ENCODE measurements at regions not wholly inside any gene's neighbourhood (a gene's known extent, or its start where the extent isn't known, plus 50 kb on each side); places are given as distances from the start of the nearest gene placed in this dataset.

DNA sequence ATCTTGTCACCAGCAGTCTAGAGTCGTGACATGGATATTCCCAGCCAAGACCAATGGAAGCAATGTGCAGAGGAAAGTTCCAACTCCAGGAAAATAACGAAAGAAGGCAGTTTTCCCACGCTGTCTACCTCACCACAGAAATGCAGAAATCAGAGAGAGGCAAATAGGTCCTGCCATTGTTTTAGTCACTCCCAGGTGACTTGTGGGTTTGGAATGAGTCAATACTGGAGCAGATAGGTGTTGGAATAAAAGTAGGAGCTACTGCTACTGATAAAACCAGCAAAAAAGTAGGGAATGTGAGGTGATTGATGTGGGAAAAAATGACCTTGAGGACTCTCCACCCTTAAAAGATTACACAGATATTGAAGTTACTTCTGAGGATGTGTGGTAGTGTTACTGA lies 72.8 kb upstream of the RAI2 start:
- H3K4me2 ChIP-seq (ENCODE audit: low read depth, low read length, poor library complexity, severe bottlenecking) = no peak overlapping the region
- no peak overlapping the region for H2AFZ ChIP-seq (ENCODE audit: low read length)
- TF ChIP-seq EZH2phosphoT487 (IDR thresholded peaks at IDR 0.05; ENCODE audit: borderline replicate concordance) = no peak
- TF ChIP-seq, protein P1, sequence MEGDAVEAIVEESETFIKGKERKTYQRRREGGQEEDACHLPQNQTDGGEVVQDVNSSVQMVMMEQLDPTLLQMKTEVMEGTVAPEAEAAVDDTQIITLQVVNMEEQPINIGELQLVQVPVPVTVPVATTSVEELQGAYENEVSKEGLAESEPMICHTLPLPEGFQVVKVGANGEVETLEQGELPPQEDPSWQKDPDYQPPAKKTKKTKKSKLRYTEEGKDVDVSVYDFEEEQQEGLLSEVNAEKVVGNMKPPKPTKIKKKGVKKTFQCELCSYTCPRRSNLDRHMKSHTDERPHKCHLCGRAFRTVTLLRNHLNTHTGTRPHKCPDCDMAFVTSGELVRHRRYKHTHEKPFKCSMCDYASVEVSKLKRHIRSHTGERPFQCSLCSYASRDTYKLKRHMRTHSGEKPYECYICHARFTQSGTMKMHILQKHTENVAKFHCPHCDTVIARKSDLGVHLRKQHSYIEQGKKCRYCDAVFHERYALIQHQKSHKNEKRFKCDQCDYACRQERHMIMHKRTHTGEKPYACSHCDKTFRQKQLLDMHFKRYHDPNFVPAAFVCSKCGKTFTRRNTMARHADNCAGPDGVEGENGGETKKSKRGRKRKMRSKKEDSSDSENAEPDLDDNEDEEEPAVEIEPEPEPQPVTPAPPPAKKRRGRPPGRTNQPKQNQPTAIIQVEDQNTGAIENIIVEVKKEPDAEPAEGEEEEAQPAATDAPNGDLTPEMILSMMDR (conservative IDR thresholded peaks at IDR 0.05; ENCODE audit: low read length) = no peak

DNA sequence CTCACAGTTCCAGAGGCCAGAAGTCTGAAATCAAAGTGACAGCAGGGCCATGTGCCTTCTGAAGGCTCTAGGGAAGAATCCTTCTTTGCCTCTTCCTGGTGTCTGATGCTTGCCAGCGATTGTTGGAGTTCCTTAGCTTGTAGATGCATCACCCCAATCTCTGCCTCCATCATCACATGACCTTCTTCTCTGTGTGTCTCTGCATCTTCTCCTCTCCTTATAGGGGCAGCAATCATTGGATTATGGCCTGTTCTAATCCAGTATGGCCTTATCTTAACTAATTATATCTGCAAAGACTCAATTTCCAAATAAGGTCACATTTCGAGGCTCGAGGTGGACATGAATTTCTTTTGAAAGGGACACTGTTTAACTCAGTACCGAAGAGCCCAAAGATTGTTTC lies 71.7 kb upstream of the RAI2 start:
- H3K27me3 ChIP-seq (ENCODE audit: insufficient read depth, low read length, poor library complexity, severe bottlenecking) = no peaks in the 10 kb centered on the region
- H3K9ac ChIP-seq (ENCODE audit: low read depth, low read length, poor library complexity, severe bottlenecking) = no peak overlapping the region
- TF ChIP-seq, protein P1 (conservative IDR thresholded peaks at IDR 0.05; ENCODE audit: low read length) = no peak
- no peak for TF ChIP-seq EZH2phosphoT487 (IDR thresholded peaks at IDR 0.05; ENCODE audit: borderline replicate concordance)
- no peaks in the 10 kb centered on the region for H3F3A ChIP-seq (ENCODE audit: low read depth)
- no peak overlapping the region for H3K4me3 ChIP-seq (ENCODE audit: low read length, poor library complexity, severe bottlenecking)
- no peaks in the 10 kb centered on the region for H3K9me2 ChIP-seq (replicated peaks; ENCODE audit: low read depth, low read length)
- H3K36me3 ChIP-seq (ENCODE audit: insufficient read depth, low read length) = no peaks in the 10 kb centered on the region
- H4K20me1 ChIP-seq (ENCODE audit: insufficient read depth, low read length, poor library complexity, severe bottlenecking) = no peaks in the 10 kb centered on the region
- no peaks in the 10 kb centered on the region for H3K9me3 ChIP-seq (ENCODE audit: insufficient read depth, low read depth, low read length)
- H2AFZ ChIP-seq (ENCODE audit: low read length) = no peak overlapping the region
- no peak overlapping the region for H3K4me2 ChIP-seq (ENCODE audit: low read depth, low read length, poor library complexity, severe bottlenecking)
- no peaks in the 10 kb centered on the region for H3K4me1 ChIP-seq (ENCODE audit: insufficient read depth, low read length, poor library complexity, severe bottlenecking)
- H3K79me2 ChIP-seq (ENCODE audit: insufficient read depth, low read length) = no peaks in the 10 kb centered on the region

More for the DNA sequence above, 72.8 kb upstream of the RAI2 start:
- Histone ChIP-seq H3K79me2 (ENCODE audit: insufficient read depth, low read length) (no peaks in the 10 kb centered on the region), H3K9ac (ENCODE audit: low read depth, low read length, poor library complexity, severe bottlenecking) (no peak overlapping the region), H3K9me2 (replicated peaks; ENCODE audit: low read depth, low read length) (no peaks in the 10 kb centered on the region), H3K4me3 (ENCODE audit: low read length, poor library complexity, severe bottlenecking) (no peak overlapping the region), H3K4me1 (ENCODE audit: insufficient read depth, low read length, poor library complexity, severe bottlenecking) (no peaks in the 10 kb centered on the region), H3K36me3 (ENCODE audit: insufficient read depth, low read length) (no peaks in the 10 kb centered on the region), H3F3A (ENCODE audit: low read depth) (no peaks in the 10 kb centered on the region), H3K9me3 (ENCODE audit: insufficient read depth, low read depth, low read length) (no peaks in the 10 kb centered on the region), H3K27me3 (ENCODE audit: insufficient read depth, low read length, poor library complexity, severe bottlenecking) (no peaks in the 10 kb centered on the region), H4K20me1 (ENCODE audit: insufficient read depth, low read length, poor library complexity, severe bottlenecking) (no peaks in the 10 kb centered on the region)

DNA sequence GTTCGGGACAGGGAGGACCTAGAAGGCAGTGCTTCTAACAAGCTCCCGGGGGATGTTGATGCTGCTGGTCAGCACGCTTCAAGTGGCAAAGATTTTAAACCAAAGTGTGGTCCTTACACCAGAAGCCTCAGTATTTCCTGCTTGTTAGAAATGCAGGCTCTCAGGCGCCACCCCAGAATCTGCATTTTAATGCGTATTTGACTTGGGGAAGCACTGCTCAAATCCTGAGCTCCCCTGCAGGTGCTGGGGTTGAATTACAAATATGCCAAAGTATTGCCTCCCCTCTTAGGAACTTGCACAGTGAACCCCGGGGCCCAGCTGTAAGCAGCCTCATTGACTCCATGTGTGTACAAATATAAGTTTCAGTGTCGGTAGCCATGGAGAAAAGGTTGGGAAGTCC lies 70.8 kb upstream of the RAI2 start:
- Histone ChIP-seq H3K79me2 (ENCODE audit: insufficient read depth, low read length) (no peaks in the 10 kb centered on the region), H3K4me2 (ENCODE audit: low read depth, low read length, poor library complexity, severe bottlenecking) (no peak overlapping the region), H3K27me3 (ENCODE audit: insufficient read depth, low read length, poor library complexity, severe bottlenecking) (no peaks in the 10 kb centered on the region), H3K9ac (ENCODE audit: low read depth, low read length, poor library complexity, severe bottlenecking) (no peak overlapping the region), H4K20me1 (ENCODE audit: insufficient read depth, low read length, poor library complexity, severe bottlenecking) (no peaks in the 10 kb centered on the region), H3K4me1 (ENCODE audit: insufficient read depth, low read length, poor library complexity, severe bottlenecking) (no peaks in the 10 kb centered on the region), H3K9me2 (replicated peaks; ENCODE audit: low read depth, low read length) (no peaks in the 10 kb centered on the region), H2AFZ (ENCODE audit: low read length) (no peak overlapping the region), H3K4me3 (ENCODE audit: low read length, poor library complexity, severe bottlenecking) (no peak overlapping the region), H3F3A (ENCODE audit: low read depth) (no peaks in the 10 kb centered on the region), H3K36me3 (ENCODE audit: insufficient read depth, low read length) (no peaks in the 10 kb centered on the region), H3K9me3 (ENCODE audit: insufficient read depth, low read depth, low read length) (no peaks in the 10 kb centered on the region)
- TF ChIP-seq, protein P1 (conservative IDR thresholded peaks at IDR 0.05; ENCODE audit: low read length) = no peak
- TF ChIP-seq EZH2phosphoT487 (IDR thresholded peaks at IDR 0.05; ENCODE audit: borderline replicate concordance) = no peak

Data from Loucy (cell line).